Brain microvascular endothelial cell (primary cell): ENCODE measurements at regions not wholly inside any gene's neighbourhood (a gene's known extent, or its start where the extent isn't known, plus 50 kb on each side); places are given as distances from the start of the nearest gene placed in this dataset.

Experiments used
- DNase-seq: peaks from one replicate; pipeline ENCODE4 v3.0.0-alpha.2; 2020
- H3K27ac ChIP-seq: fragments of 250-450 bp; sonication (Bioruptor Pico); 2 replicates; pipeline ENCODE4 v1.5.1; 2020; ENCODE audit warnings: mild to moderate bottlenecking, moderate library complexity
- H3K27me3 ChIP-seq: fragments of 250-450 bp; sonication (Bioruptor Pico); replicated peaks from 2 replicates; pipeline ENCODE4 v1.5.1; 2020; ENCODE audit warnings: mild to moderate bottlenecking
- H3K36me3 ChIP-seq: fragments of 250-450 bp; sonication (Bioruptor Pico); replicated peaks from 2 replicates; pipeline ENCODE4 v1.5.1; 2020; ENCODE audit warnings: mild to moderate bottlenecking
- H3K4me3 ChIP-seq: 2 replicates; pipeline ENCODE4 v1.5.1; 2011; ENCODE audit warnings: low read depth, mild to moderate bottlenecking, control low read depth, low read length, moderate library complexity
- CTCF ChIP-seq: IDR thresholded peaks from 2 replicates; pipeline ENCODE4 v1.5.1; 2011; ENCODE audit warnings: low read depth, mild to moderate bottlenecking, moderate library complexity, low read length, control low read depth, inconsistent platforms; ENCODE audit errors: missing control alignments
- in situ Hi-C: cut with HindIII; loops from 2 replicates; pipeline ENCODE4 v1.10.0; 2017; ENCODE audit warnings: low sequenced_read_pairs, low pct_ligation_motif_present

DNA sequence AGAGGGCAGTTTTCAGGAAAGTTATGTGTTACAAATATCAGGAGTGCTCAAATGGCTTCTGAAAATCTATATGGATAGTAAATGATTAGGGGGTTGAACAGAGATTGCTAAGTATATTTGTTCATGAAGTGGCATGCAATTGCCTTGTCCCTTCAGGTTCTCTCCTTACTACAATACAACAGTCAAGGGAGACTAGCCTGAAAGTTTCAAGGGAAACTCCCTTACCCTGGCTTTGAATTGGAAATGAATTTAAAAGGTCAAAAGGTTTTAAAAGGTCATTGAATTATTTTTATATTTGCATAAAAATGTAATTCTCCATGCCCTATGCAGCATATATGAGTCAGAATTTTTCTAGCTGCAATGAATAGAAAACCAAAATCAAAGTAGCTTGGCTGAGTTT lies 253.1 kb upstream of the SYT1 start:
- no peak for DNase-seq
- Histone ChIP-seq H3K4me3 (no peak overlapping the region), H3K36me3 (no peaks in the 10 kb centered on the region), H3K27me3 (no peaks in the 10 kb centered on the region), H3K27ac (no peak overlapping the region)
- in situ Hi-C loops = no loop called here
- no peak for TF ChIP-seq CTCF

- no peaks in the 10 kb centered on the region for H3K27me3 ChIP-seq
- no peak overlapping the region for H3K4me3 ChIP-seq
- TF ChIP-seq CTCF = no peak
- no peak overlapping the region for H3K27ac ChIP-seq
- in situ Hi-C loops = no loop called here
- no peaks in the 10 kb centered on the region for H3K36me3 ChIP-seq
- no peak for DNase-seq
These were observed 252.4 kb upstream of the SYT1 start for GRCh38 chr12:78612190-78612589.

DNA sequence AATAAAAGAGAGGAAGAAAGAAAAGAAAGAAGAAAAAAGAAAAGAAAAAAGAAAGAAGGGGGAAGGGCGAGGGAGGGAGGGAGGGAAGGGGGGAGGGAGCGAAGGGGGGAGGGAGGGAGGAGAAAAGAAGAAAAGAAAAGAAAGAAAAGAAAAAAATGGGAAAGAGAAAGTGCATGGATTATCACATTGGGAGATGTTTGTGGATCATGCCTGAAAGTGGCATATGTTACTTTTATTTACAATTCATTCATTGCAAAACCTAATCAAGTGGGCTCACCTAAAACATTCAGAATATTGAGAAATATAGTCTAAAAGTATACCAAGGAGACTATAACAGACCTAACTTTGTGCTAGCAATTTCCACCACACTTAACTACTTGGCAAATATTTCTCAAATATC lies 246.9 kb upstream of the SYT1 start:
- in situ Hi-C loops = no loop called here
- H3K36me3 ChIP-seq = no peaks in the 10 kb centered on the region
- H3K4me3 ChIP-seq = no peak overlapping the region
- no peak overlapping the region for H3K27ac ChIP-seq
- no peak for TF ChIP-seq CTCF
- DNase-seq = no peak
- no peaks in the 10 kb centered on the region for H3K27me3 ChIP-seq

GRCh38 chr12:78622529-78623195 lies 241.9 kb upstream of the SYT1 start:
- Histone ChIP-seq H3K27me3 (no peaks in the 10 kb centered on the region), H3K27ac (no peak overlapping the region), H3K4me3 (no peak overlapping the region), H3K36me3 (no peaks in the 10 kb centered on the region)
- in situ Hi-C loops = no loop called here
- no peak for TF ChIP-seq CTCF
- no peak for DNase-seq

- no peak overlapping the region for H3K27ac ChIP-seq
- H3K4me3 ChIP-seq = no peak overlapping the region
- in situ Hi-C loops = no loop called here
- no peak for TF ChIP-seq CTCF
- DNase-seq = no peak
- H3K27me3 ChIP-seq = no peaks in the 10 kb centered on the region
- H3K36me3 ChIP-seq = no peaks in the 10 kb centered on the region
These were observed 236.0 kb upstream of the SYT1 start for GRCh38 chr12:78628491-78629100.
